Adrenal gland (tissue), 5 donors: ENCODE measurements at regions not wholly inside any gene's neighbourhood (a gene's known extent, or its start where the extent isn't known, plus 50 kb on each side); places are given as distances from the start of the nearest gene placed in this dataset.
A peak's percentile ranks its signal among the peaks of the same experiment; 100 is the strongest.

Experiments
- CTCF ChIP-seq, 6 experiments: fragments of 450-650 bp in 4 of 6; fragments of 200-600 bp in 2 of 6; sonication (generic) in 1 of 6; IDR thresholded peaks; 1 replicate in 5 of 6; 2 replicates in 1 of 6; pipeline versions ENCODE4 v1.5.1 to v1.8.0; 2016 to 2021; ENCODE audit warnings: antibody characterized with exemption in 6 of 6, mild to moderate bottlenecking in 2 of 6, moderate library complexity in 1 of 6
- POLR2A ChIP-seq, 2 donors: fragments of 450-650 bp; IDR thresholded peaks; one replicate each; pipeline ENCODE4 v1.6.1; 2017; ENCODE audit warnings: antibody characterized with exemption in 2 of 2, mild to moderate bottlenecking in 2 of 2, moderate library complexity in 1 of 2
- donor health status: DM: no; HTN: no; CAD: no.

GRCh38 chr4:134470544-134470943 is 269.0 kb upstream of the PABPC4L start:
- peak in 3 of 6 experiments; percentile 6 to 27 (median 19) for TF ChIP-seq CTCF (IDR thresholded peaks at IDR 0.05)
- no peak for TF ChIP-seq POLR2A (IDR thresholded peaks at IDR 0.05)
